ENCODE measurements at regions not wholly inside any gene's neighbourhood (a gene's known extent, or its start where the extent isn't known, plus 50 kb on each side); places are given as distances from the start of the nearest gene placed in this dataset.
"Not testable (repeated sequence)": the region's sequence is repeated elsewhere in the genome, so short reads cannot be mapped to it uniquely, and the experiment has no call there.

DNA sequence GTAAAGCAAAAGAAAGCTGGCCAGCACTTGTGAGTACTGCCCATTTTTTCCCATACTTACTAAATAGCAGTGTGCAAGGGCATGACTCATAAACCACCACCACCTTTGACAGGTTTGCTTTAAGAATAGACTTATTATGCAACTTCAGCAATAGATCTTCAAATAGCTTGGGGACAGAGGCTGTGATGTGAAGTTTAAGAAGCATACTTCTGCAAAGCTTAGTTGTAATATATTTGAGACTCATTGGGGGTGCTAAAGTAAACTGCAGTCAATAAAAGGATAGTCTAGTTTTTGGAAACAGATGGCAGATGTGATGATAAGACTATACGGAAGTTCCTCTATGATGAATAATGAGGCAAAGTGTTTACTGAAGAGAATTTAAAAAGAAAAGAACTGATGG is 210.0 kb downstream of the PLA2G4A start:
- H3K9me3 ChIP-seq (ENCODE audit: control insufficient read depth in 3 of 3, low read length in 3 of 3) = no peaks in the 10 kb centered on the region
- H3K9ac ChIP-seq (ENCODE audit: low read depth in 1 of 3, low read length in 3 of 3) = no peak overlapping the region
- H3K27ac ChIP-seq (ENCODE audit: low read depth, low read length) = no peak overlapping the region
- no peaks in the 10 kb centered on the region for H3K4me1 ChIP-seq (ENCODE audit: control insufficient read depth in 3 of 3, insufficient read depth in 3 of 3, low read length in 3 of 3)
- no peaks in the 10 kb centered on the region for H3K36me3 ChIP-seq (ENCODE audit: control insufficient read depth in 3 of 3, insufficient read depth in 3 of 3, low read length in 3 of 3)
- no peaks in the 10 kb centered on the region for H3K27me3 ChIP-seq (ENCODE audit: control insufficient read depth in 3 of 3, insufficient read depth in 3 of 3, low read length in 3 of 3)
- no peak overlapping the region for H3K4me3 ChIP-seq (ENCODE audit: low read length in 3 of 3)

- Histone ChIP-seq H3K4me1 (ENCODE audit: control insufficient read depth in 3 of 3, insufficient read depth in 3 of 3, low read length in 3 of 3) (no peaks in the 10 kb centered on the region), H3K4me3 (ENCODE audit: low read length in 3 of 3) (no peak overlapping the region), H3K36me3 (ENCODE audit: control insufficient read depth in 3 of 3, insufficient read depth in 3 of 3, low read length in 3 of 3) (no peaks in the 10 kb centered on the region), H3K27me3 (ENCODE audit: control insufficient read depth in 3 of 3, insufficient read depth in 3 of 3, low read length in 3 of 3) (no peaks in the 10 kb centered on the region), H3K9me3 (ENCODE audit: control insufficient read depth in 3 of 3, low read length in 3 of 3) (no peaks in the 10 kb centered on the region), H3K27ac (ENCODE audit: low read depth, low read length) (no peak overlapping the region), H3K9ac (ENCODE audit: low read depth in 1 of 3, low read length in 3 of 3) (no peak overlapping the region)
These were observed 212.4 kb downstream of the PLA2G4A start for GRCh38 chr1:187041104-187041503.

DNA sequence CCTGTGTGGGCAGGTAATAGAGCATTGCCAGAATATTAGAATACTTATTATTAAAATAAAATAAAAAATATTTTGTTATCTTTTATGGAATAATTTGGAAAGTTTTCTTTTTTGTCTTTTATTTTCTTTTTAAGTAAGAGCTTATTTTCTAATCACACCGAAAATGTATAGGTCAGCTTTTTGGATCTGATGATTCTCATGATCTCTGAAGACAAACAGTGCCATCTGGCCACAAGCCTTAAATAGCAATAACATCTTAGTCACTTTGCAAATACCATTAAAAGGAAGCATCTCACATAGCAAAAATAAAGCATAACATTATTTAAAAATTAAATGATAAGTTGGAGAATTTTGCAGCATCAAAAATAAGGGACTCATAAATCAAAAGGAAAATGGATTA is 213.8 kb downstream of the PLA2G4A start:
- Histone ChIP-seq H3K36me3 (ENCODE audit: control insufficient read depth in 3 of 3, insufficient read depth in 3 of 3, low read length in 3 of 3) (no peaks in the 10 kb centered on the region), H3K4me1 (ENCODE audit: control insufficient read depth in 3 of 3, insufficient read depth in 3 of 3, low read length in 3 of 3) (no peaks in the 10 kb centered on the region), H3K9ac (ENCODE audit: low read depth in 1 of 3, low read length in 3 of 3) (no peak overlapping the region), H3K27me3 (ENCODE audit: control insufficient read depth in 3 of 3, insufficient read depth in 3 of 3, low read length in 3 of 3) (no peaks in the 10 kb centered on the region), H3K27ac (ENCODE audit: low read depth, low read length) (no peak overlapping the region), H3K4me3 (ENCODE audit: low read length in 3 of 3) (no peak overlapping the region), H3K9me3 (ENCODE audit: control insufficient read depth in 3 of 3, low read length in 3 of 3) (no peaks in the 10 kb centered on the region)

DNA sequence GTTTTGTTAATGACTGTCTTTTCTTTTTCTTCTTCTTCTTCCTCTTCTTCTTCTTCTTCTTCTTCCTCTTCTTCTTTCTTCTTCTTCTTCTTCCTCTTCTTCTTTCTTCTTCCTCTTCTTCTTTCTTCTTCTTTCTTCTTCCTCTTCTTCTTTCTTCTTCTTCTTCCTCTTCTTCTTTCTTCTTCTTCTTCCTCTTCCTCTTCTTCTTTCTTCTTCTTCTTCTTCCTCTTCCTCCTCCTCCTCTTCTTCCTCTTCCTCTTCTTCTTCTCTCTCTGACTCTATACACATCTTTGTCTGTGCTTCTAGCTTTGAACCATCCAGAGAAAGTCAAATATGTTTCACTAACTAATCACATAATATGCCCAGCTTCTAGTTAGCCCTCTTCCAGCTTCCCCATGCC is 214.7 kb downstream of the PLA2G4A start:
- H3K4me3 ChIP-seq (ENCODE audit: low read length in 3 of 3); H3K27ac ChIP-seq (ENCODE audit: low read depth, low read length); H3K9me3 ChIP-seq (ENCODE audit: control insufficient read depth in 3 of 3, low read length in 3 of 3); H3K9ac ChIP-seq (ENCODE audit: low read depth in 1 of 3, low read length in 3 of 3); H3K4me1 ChIP-seq (ENCODE audit: control insufficient read depth in 3 of 3, insufficient read depth in 3 of 3, low read length in 3 of 3); H3K27me3 ChIP-seq (ENCODE audit: control insufficient read depth in 3 of 3, insufficient read depth in 3 of 3, low read length in 3 of 3); H3K36me3 ChIP-seq (ENCODE audit: control insufficient read depth in 3 of 3, insufficient read depth in 3 of 3, low read length in 3 of 3): not testable (repeated sequence)

GRCh38 chr1:187044411-187044810 is 215.7 kb downstream of the PLA2G4A start:
- H3K4me3 ChIP-seq (ENCODE audit: low read length in 3 of 3) = no peak overlapping the region
- no peaks in the 10 kb centered on the region for H3K4me1 ChIP-seq (ENCODE audit: control insufficient read depth in 3 of 3, insufficient read depth in 3 of 3, low read length in 3 of 3)
- H3K27ac ChIP-seq (ENCODE audit: low read depth, low read length) = no peak overlapping the region
- H3K9me3 ChIP-seq (ENCODE audit: control insufficient read depth in 3 of 3, low read length in 3 of 3) = no peaks in the 10 kb centered on the region
- no peaks in the 10 kb centered on the region for H3K27me3 ChIP-seq (ENCODE audit: control insufficient read depth in 3 of 3, insufficient read depth in 3 of 3, low read length in 3 of 3)
- H3K9ac ChIP-seq (ENCODE audit: low read depth in 1 of 3, low read length in 3 of 3) = no peak overlapping the region
- no peaks in the 10 kb centered on the region for H3K36me3 ChIP-seq (ENCODE audit: control insufficient read depth in 3 of 3, insufficient read depth in 3 of 3, low read length in 3 of 3)

DNA sequence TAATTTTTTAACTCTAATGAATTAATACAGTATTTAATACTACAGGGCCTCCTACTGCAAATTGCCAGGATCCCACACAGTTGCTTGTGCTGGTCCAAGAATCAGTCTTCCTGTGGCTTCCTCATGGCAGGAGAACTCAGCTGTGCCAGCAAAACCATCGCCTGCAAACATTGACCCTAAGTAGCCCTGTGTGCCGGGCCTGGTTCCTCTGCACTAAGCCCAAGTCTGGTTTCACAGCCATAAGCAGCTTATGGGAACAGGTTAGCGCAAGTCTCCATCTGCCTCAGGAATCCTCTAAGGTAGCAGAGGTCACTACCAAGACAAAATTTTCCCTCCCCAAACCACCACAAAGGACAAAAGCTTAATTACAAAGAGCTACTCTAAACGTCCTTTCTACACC is 216.6 kb downstream of the PLA2G4A start:
- Histone ChIP-seq H3K36me3 (ENCODE audit: control insufficient read depth in 3 of 3, insufficient read depth in 3 of 3, low read length in 3 of 3) (no peaks in the 10 kb centered on the region), H3K9ac (ENCODE audit: low read depth in 1 of 3, low read length in 3 of 3) (no peak overlapping the region), H3K27ac (ENCODE audit: low read depth, low read length) (no peak overlapping the region), H3K27me3 (ENCODE audit: control insufficient read depth in 3 of 3, insufficient read depth in 3 of 3, low read length in 3 of 3) (no peaks in the 10 kb centered on the region), H3K4me3 (ENCODE audit: low read length in 3 of 3) (no peak overlapping the region), H3K4me1 (ENCODE audit: control insufficient read depth in 3 of 3, insufficient read depth in 3 of 3, low read length in 3 of 3) (no peaks in the 10 kb centered on the region), H3K9me3 (ENCODE audit: control insufficient read depth in 3 of 3, low read length in 3 of 3) (no peaks in the 10 kb centered on the region)

- H3K9me3 ChIP-seq (ENCODE audit: control insufficient read depth in 3 of 3, low read length in 3 of 3) = no peaks in the 10 kb centered on the region
- no peaks in the 10 kb centered on the region for H3K27me3 ChIP-seq (ENCODE audit: control insufficient read depth in 3 of 3, insufficient read depth in 3 of 3, low read length in 3 of 3)
- no peak overlapping the region for H3K4me3 ChIP-seq (ENCODE audit: low read length in 3 of 3)
- H3K4me1 ChIP-seq (ENCODE audit: control insufficient read depth in 3 of 3, insufficient read depth in 3 of 3, low read length in 3 of 3) = no peaks in the 10 kb centered on the region
- no peaks in the 10 kb centered on the region for H3K36me3 ChIP-seq (ENCODE audit: control insufficient read depth in 3 of 3, insufficient read depth in 3 of 3, low read length in 3 of 3)
- H3K9ac ChIP-seq (ENCODE audit: low read depth in 1 of 3, low read length in 3 of 3) = no peak overlapping the region
- no peak overlapping the region for H3K27ac ChIP-seq (ENCODE audit: low read depth, low read length)
These were observed 217.5 kb downstream of the PLA2G4A start for GRCh38 chr1:187046293-187046692.

- Histone ChIP-seq H3K36me3 (ENCODE audit: control insufficient read depth in 3 of 3, insufficient read depth in 3 of 3, low read length in 3 of 3) (no peaks in the 10 kb centered on the region), H3K9me3 (ENCODE audit: control insufficient read depth in 3 of 3, low read length in 3 of 3) (no peaks in the 10 kb centered on the region), H3K27me3 (ENCODE audit: control insufficient read depth in 3 of 3, insufficient read depth in 3 of 3, low read length in 3 of 3) (no peaks in the 10 kb centered on the region), H3K27ac (ENCODE audit: low read depth, low read length) (no peak overlapping the region), H3K4me1 (ENCODE audit: control insufficient read depth in 3 of 3, insufficient read depth in 3 of 3, low read length in 3 of 3) (no peaks in the 10 kb centered on the region), H3K4me3 (ENCODE audit: low read length in 3 of 3) (no peak overlapping the region), H3K9ac (ENCODE audit: low read depth in 1 of 3, low read length in 3 of 3) (no peak overlapping the region)
These were observed 218.5 kb downstream of the PLA2G4A start for GRCh38 chr1:187047298-187047697.

- Histone ChIP-seq H3K27me3 (ENCODE audit: control insufficient read depth in 3 of 3, insufficient read depth in 3 of 3, low read length in 3 of 3) (no peaks in the 10 kb centered on the region), H3K9me3 (ENCODE audit: control insufficient read depth in 3 of 3, low read length in 3 of 3) (no peaks in the 10 kb centered on the region), H3K36me3 (ENCODE audit: control insufficient read depth in 3 of 3, insufficient read depth in 3 of 3, low read length in 3 of 3) (no peaks in the 10 kb centered on the region), H3K4me3 (ENCODE audit: low read length in 3 of 3) (no peak overlapping the region), H3K27ac (ENCODE audit: low read depth, low read length) (no peak overlapping the region), H3K9ac (ENCODE audit: low read depth in 1 of 3, low read length in 3 of 3) (no peak overlapping the region), H3K4me1 (ENCODE audit: control insufficient read depth in 3 of 3, insufficient read depth in 3 of 3, low read length in 3 of 3) (no peaks in the 10 kb centered on the region)
These were observed 223.0 kb downstream of the PLA2G4A start for GRCh38 chr1:187051618-187052232.

GRCh38 chr1:187053876-187054275 is 225.1 kb downstream of the PLA2G4A start:
- Histone ChIP-seq H3K27me3 (ENCODE audit: control insufficient read depth in 3 of 3, insufficient read depth in 3 of 3, low read length in 3 of 3) (no peaks in the 10 kb centered on the region), H3K36me3 (ENCODE audit: control insufficient read depth in 3 of 3, insufficient read depth in 3 of 3, low read length in 3 of 3) (no peaks in the 10 kb centered on the region), H3K4me1 (ENCODE audit: control insufficient read depth in 3 of 3, insufficient read depth in 3 of 3, low read length in 3 of 3) (no peaks in the 10 kb centered on the region), H3K27ac (ENCODE audit: low read depth, low read length) (no peak overlapping the region), H3K9me3 (ENCODE audit: control insufficient read depth in 3 of 3, low read length in 3 of 3) (no peaks in the 10 kb centered on the region), H3K4me3 (ENCODE audit: low read length in 3 of 3) (no peak overlapping the region), H3K9ac (ENCODE audit: low read depth in 1 of 3, low read length in 3 of 3) (no peak overlapping the region)

Measured in skeletal muscle tissue (tissue), 3 donors.